ENCODE measurements at regions not wholly inside any gene's neighbourhood (a gene's known extent, or its start where the extent isn't known, plus 50 kb on each side); places are given as distances from the start of the nearest gene placed in this dataset.

- no peak for DNase-seq (ENCODE audit: low read depth, low spot score)
These were observed 1625.6 kb upstream of the ACO1 start for GRCh38 chr9:30758726-30759446.

GRCh38 chr9:30765318-30765717 is 1619.1 kb upstream of the ACO1 start:
- no peak for DNase-seq (ENCODE audit: low read depth, low spot score)

DNA sequence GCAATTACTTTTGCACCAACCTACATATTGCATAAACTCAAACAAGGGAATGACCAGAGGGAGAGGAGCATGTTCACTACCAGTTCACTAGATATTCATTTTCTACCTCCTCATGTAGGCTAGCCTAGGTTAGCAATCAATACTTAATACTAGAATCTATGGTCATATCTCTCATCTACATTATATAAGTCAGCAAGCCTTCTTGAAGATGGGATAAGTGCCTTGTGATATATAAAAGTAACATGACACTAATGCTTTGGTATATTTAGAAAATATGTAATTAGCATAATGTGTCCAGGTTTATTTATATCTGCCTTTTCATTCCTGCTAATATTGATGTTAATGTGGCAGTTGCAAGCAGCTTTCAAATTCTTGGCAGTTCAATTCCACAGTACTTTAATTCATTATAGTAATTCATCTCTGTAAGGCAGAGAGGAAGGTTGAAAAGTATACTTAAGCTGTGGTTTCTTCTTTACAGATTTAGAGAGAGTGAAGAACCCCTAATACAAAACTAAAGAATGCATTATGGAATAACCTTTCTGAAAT is 1613.2 kb upstream of the ACO1 start:
- no peak for DNase-seq (ENCODE audit: low read depth, low spot score)

- DNase-seq (ENCODE audit: low read depth, low spot score), result no peak
These were observed 1612.7 kb upstream of the ACO1 start for GRCh38 chr9:30771760-30772159.

DNA sequence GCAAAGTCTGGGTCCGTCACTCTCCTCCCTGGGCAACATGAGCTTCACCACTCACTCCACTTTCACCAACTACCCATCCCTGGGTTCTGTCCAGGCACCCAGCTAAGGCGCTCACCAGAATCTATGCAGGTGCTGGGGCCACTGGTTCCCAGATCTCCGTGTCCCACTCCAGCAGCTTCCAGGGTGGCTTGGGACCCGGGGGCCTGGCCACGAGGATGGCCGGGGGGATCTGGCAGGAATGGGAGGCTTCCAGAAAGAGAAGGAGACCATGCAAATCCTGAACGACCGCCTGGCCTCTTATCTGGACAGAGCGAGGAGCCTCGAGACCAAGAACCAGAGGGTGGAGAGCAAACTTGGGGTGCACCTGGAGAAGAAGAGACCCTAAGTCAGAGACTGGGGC is 1611.0 kb upstream of the ACO1 start:
- no peak for DNase-seq (ENCODE audit: low read depth, low spot score)

GRCh38 chr9:30774326-30774725 is 1610.1 kb upstream of the ACO1 start:
- DNase-seq (ENCODE audit: low read depth, low spot score), result no peak

DNA sequence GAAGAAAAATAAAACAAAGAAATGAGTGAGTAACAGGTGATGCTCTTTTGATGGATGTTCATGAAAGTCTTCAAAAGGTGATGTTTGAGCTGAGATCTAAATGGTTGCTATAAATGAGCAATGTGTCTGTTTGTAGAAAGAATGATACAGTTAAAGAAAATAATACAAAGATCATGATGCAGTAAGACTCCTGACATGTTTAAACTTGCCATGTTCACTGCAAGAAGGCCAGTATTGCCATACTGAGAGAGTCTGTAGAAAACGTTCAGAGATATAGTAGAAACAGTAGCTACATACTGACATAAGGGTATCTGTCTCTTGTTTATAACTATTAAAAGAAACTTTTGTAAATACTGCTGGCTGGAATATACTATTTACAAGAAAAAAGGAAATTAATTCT is 1609.2 kb upstream of the ACO1 start:
- no peak for DNase-seq (ENCODE audit: low read depth, low spot score)

DNA sequence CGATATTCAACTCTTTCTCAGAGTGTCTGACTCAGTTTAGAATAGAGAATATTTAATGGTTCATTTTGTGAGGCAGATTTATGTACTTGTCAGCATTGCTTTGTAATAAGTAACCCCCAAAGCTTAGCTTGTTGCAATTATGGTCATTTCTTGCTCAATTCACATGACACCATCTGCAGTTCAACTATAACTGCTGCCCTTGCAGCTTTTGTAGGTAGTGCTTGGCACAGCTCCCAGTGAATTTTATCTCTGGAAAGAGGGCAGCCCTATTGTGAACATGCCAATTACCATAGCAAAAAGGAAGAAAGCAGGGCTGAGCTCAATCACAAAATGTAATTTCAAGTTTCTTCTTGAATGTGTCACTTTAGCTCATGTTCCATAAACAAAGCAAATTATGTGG is 1587.7 kb upstream of the ACO1 start:
- DNase-seq (ENCODE audit: low read depth, low spot score), result no peak

DNA sequence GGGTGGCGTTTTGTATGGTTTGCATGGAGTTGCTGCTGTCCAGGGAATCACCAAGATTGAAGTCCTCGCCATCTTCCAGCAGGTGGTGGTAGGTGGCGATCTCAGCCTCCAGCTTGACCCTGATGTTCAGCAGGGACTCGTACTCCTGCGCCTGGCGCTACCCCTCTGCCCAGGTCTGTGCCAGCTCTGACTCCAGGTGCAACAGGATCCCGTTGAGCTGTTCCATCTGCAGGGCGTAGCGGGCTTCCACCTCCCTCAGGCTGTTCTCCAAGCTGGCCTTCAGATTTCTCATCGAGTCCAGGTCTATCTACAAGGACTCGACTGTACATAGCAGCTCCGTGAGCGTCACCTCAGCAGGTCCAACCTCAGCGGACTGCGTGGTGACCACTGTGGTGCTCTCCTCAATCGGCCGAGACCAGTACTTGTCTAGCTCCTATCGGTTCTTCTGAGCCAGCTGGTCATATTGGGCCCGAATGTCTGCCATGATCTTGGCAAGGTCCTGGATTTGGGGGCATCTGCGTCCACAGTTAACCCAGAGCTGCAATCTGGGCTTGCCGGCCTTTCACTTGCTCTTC is 1584.8 kb upstream of the ACO1 start:
- DNase-seq (ENCODE audit: low read depth, low spot score), result no peak

- DNase-seq (ENCODE audit: low read depth, low spot score), result no peak
These were observed 1584.0 kb upstream of the ACO1 start for GRCh38 chr9:30800421-30800820.

DNA sequence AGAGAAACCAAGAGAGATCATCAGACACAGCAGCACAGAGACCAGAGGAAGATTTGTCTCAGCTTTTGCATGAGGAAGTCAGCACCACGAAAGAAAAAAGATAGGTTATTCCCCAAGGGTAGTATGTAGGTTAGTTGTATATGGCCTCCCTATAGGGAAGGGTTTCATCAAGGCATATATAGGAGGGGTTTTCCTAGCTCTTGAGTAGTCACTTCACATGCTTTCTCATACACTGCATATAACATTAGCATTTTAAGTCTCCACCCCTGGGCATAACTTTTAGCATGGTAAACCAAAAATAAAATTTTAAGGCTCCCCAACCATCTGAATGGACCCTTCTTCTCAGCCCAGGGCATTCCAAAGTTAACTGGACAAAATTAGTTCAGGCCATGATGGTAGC is 1571.6 kb upstream of the ACO1 start:
- no peak for DNase-seq (ENCODE audit: low read depth, low spot score)

GRCh38 chr9:30815585-30815984 is 1568.9 kb upstream of the ACO1 start:
- DNase-seq (ENCODE audit: low read depth, low spot score), result no peak

DNA sequence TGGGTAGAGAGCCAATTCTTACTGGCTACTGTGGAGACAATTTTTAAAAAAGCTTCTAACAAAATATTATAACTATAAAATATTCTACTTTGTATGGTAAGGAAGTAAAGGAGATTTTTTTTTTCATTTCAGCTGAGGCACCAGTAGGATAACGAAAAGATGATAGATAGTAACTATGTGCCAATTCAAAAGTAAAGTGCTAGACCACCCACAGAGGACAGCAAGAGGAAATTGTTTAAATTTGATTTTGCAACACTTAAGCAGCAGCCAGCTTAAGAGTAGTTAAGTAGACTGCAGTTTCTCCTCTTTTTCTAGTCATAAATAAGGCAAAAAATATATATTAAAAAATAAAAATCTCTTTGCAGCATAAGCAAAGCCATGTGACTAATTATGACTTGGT is 1539.3 kb upstream of the ACO1 start:
- DNase-seq (ENCODE audit: low read depth, low spot score), result no peak

DNA sequence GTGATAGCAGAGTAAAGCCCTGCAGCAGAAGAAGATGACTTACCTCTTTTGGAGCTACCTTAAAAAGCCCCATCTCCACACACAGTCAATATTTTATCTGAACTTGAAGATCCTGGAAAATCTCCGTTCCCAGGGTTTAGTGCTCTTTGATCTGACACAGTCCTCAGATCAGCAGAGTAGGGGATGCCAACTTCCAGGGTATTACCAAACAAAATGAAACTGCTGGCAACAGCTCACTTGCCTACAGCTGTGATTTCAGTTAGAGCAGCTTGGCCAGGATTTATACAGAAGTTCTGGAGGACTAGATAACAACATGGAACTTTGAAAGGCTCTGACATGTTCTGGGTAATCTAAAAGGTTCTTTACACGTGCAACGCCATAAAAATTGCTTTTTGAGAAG is 1537.8 kb upstream of the ACO1 start:
- no peak for DNase-seq (ENCODE audit: low read depth, low spot score)

GRCh38 chr9:30851600-30851999 is 1532.8 kb upstream of the ACO1 start:
- DNase-seq (ENCODE audit: low read depth, low spot score), result no peak

DNA sequence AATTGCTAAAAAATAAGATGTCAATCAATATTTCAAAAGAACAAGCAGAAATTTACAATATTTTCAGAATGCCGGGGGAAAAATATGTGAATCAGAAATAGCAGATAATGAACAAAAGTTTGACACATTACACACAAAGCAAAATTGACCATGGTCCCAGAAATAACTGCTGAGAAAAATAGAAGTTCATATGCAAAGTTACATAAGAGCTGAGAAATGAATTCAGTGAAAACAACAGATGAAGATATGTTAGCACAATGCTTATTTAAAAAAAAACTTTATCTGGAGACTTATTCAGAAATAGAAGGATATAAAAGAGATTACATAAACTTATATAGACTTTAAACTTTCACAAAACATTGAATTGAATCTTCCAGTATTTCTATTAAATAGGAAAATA is 1483.7 kb upstream of the ACO1 start:
- DNase-seq (ENCODE audit: low read depth, low spot score), result no peak

DNA sequence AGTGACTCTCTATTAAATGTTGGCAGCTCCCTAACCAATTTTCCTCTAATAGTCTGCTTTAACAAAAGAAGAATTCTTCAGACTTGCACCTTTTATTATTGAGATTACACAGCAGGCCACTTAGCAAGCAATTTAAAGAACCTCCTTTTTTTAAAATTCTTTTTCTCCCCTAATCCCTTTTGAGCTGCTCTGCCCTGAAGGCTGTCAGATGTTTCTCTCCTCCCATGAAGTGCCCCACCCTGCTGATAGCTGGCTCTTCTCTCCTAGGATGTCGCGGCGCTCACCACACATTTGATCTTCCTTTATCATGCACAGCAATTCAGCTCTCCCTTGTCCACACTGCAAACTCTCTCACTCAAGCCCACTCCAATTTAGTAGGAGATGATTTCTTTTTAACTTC is 1471.1 kb upstream of the ACO1 start:
- DNase-seq (ENCODE audit: low read depth, low spot score), result no peak

DNA sequence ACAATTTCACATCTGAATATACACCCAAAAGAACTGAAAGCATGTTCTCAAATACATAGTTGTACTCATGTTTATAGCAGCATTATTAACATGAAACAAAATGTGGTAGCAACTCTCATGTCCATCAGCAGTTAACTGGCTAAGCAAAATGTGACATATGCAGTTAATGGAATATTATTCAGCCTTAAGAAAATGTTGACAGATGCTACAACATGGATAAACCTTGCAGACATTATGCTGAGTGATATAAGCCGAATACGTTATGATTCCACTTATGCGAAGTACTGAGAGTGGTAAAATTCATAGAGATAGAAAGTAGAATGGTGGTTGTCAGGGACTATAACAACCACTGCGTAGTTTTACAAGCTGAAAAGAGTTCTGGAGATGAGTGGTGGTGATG is 1469.0 kb upstream of the ACO1 start:
- DNase-seq (ENCODE audit: low read depth, low spot score), result no peak

- no peak for DNase-seq (ENCODE audit: low read depth, low spot score)
These were observed 1459.3 kb upstream of the ACO1 start for GRCh38 chr9:30925126-30925525.

GRCh38 chr9:30925635-30926034 is 1458.8 kb upstream of the ACO1 start:
- no peak for DNase-seq (ENCODE audit: low read depth, low spot score)

DNA sequence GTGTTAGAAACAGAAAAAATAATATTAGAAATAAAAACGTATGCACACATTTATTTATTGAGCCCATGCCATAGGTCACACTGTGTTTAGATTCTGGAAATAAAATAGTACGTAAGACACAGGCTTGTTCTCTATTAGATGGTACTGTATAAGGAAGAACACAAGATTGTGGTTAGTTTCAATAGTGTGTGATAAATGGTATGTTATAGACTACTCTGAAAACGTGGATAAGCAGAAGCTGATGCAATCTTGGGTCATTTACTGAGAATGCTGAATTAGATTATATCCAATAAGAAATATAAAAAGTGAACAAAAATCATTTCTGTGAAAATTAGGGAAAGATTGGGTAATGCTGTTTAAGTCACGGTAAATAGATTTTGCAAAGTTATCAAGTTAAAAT is 1456.4 kb upstream of the ACO1 start:
- no peak for DNase-seq (ENCODE audit: low read depth, low spot score)

DNA sequence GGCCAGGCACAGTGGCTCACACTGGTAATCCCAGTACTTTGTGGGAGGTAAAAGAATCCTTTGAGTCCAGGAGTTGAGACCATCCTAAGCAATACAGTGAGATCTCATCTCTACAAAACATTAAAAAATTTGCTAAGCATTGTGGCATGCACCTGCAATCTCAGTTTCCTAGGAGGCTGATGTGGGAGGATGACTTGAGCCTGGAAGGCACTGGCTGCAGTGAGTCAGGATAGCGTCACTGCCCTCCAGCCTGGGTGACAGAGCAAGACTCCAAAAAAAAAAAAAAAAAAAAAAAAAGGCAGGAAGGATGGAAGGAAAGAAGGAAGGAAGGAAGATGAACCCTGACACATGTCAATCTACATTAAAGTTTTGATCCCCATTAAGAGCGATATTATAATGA is 1452.2 kb upstream of the ACO1 start:
- DNase-seq (ENCODE audit: low read depth, low spot score), result no peak

DNA sequence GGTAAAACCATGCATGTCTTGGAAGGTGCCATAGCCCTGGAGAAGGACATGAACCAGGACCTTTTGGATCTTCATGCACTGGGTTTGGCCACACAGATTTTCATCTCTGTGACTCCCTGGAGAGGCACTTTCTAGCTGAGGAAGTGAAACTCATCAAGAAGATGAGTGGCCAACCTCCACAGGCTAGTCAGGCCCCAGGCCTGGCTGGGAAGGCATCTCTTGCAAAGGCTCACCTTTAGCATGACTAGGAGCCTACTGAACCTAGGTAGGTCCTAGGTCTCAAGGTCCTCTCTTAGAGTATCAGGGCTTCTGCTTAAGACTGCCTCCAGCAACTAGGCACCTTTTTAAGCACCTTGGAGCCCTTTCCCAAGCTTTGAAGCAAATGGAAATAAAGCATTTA is 1448.7 kb upstream of the ACO1 start:
- no peak for DNase-seq (ENCODE audit: low read depth, low spot score)

DNA sequence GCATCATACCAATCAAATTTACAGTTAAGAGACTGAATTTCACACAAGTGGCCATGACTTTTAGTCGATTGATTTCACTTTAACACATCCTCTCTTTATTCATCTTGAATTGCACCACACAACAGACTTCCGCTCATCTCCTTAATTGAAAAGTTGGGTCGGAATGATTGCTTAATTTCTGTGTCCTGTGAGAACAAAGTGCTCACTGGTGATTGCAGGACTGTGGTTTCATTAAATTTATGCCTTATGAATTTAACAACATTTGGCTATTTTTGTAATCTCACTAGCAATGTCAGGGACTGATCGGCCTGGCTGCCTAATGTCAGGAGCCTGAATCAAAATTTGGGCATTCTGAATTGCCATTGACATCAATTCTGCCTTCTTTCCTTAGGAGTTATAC is 1447.3 kb upstream of the ACO1 start:
- no peak for DNase-seq (ENCODE audit: low read depth, low spot score)
